Limb (tissue), 2 donors: ENCODE measurements at regions not wholly inside any gene's neighbourhood (a gene's known extent, or its start where the extent isn't known, plus 50 kb on each side); places are given as distances from the start of the nearest gene placed in this dataset.

Source experiments
- DNase-seq, 2 donors: peaks; one replicate each; pipeline ENCODE4 v3.0.0-alpha.2; 2016; ENCODE audit errors: extremely low spot score in 2 of 2

- DNase-seq: no peak
These were observed 444.0 kb upstream of the LRRTM1 start for GRCh38 chr2:80748592-80748991.

GRCh38 chr2:80737047-80737446 lies 432.5 kb upstream of the LRRTM1 start:
- DNase-seq: no peak

- DNase-seq: no peak
These were observed 420.4 kb upstream of the LRRTM1 start for GRCh38 chr2:80725001-80725400.

GRCh38 chr2:80722803-80723202 lies 418.3 kb upstream of the LRRTM1 start:
- DNase-seq: no peak

GRCh38 chr2:80719607-80720006 lies 415.1 kb upstream of the LRRTM1 start:
- DNase-seq: no peak

GRCh38 chr2:80715433-80715832 lies 410.9 kb upstream of the LRRTM1 start:
- no peak for DNase-seq

- no peak for DNase-seq
These were observed 407.4 kb upstream of the LRRTM1 start for GRCh38 chr2:80711915-80712314.

- DNase-seq: no peak
These were observed 402.4 kb upstream of the LRRTM1 start for GRCh38 chr2:80706951-80707350.

- DNase-seq: no peak
These were observed 402.0 kb upstream of the LRRTM1 start for GRCh38 chr2:80706541-80706940.

- no peak for DNase-seq
These were observed 399.0 kb upstream of the LRRTM1 start for GRCh38 chr2:80703532-80703931.

- no peak for DNase-seq
These were observed 396.4 kb upstream of the LRRTM1 start for GRCh38 chr2:80700961-80701360.
